ENCODE measurements at regions not wholly inside any gene's neighbourhood (a gene's known extent, or its start where the extent isn't known, plus 50 kb on each side); places are given as distances from the start of the nearest gene placed in this dataset.
"Not testable (repeated sequence)": the region's sequence is repeated elsewhere in the genome, so short reads cannot be mapped to it uniquely, and the experiment has no call there.

GRCh38 chr22:48627966-48628365 lies 1199.7 kb downstream of the BRD1 start:
- no peaks in the 10 kb centered on the region for H3K36me3 Mint-ChIP-seq
- H3K9me3 Mint-ChIP-seq, result no peaks in the 10 kb centered on the region
- H3K27ac Mint-ChIP-seq, result no peak overlapping the region
- H3K4me3 Mint-ChIP-seq, result no peak overlapping the region
- H3K4me1 Mint-ChIP-seq, result no peaks in the 10 kb centered on the region
- H3K27me3 Mint-ChIP-seq, result no peaks in the 10 kb centered on the region

GRCh38 chr22:48627203-48627602 lies 1200.5 kb downstream of the BRD1 start:
- no peak overlapping the region for H3K4me3 Mint-ChIP-seq
- no peak overlapping the region for H3K27ac Mint-ChIP-seq

GRCh38 chr22:48624401-48624800 lies 1203.3 kb downstream of the BRD1 start:
- H3K4me1 Mint-ChIP-seq, result no peaks in the 10 kb centered on the region
- H3K9me3 Mint-ChIP-seq, result no peaks in the 10 kb centered on the region
- H3K4me3 Mint-ChIP-seq, result no peak overlapping the region
- H3K36me3 Mint-ChIP-seq, result no peaks in the 10 kb centered on the region
- H3K27ac Mint-ChIP-seq, result no peak overlapping the region
- no peaks in the 10 kb centered on the region for H3K27me3 Mint-ChIP-seq

More at GRCh38 chr22:48627203-48627602, 1200.5 kb downstream of the BRD1 start:
- H3K27me3 Mint-ChIP-seq, result no peaks in the 10 kb centered on the region
- H3K9me3 Mint-ChIP-seq, result no peaks in the 10 kb centered on the region
- H3K4me1 Mint-ChIP-seq, result no peaks in the 10 kb centered on the region
- no peaks in the 10 kb centered on the region for H3K36me3 Mint-ChIP-seq

DNA sequence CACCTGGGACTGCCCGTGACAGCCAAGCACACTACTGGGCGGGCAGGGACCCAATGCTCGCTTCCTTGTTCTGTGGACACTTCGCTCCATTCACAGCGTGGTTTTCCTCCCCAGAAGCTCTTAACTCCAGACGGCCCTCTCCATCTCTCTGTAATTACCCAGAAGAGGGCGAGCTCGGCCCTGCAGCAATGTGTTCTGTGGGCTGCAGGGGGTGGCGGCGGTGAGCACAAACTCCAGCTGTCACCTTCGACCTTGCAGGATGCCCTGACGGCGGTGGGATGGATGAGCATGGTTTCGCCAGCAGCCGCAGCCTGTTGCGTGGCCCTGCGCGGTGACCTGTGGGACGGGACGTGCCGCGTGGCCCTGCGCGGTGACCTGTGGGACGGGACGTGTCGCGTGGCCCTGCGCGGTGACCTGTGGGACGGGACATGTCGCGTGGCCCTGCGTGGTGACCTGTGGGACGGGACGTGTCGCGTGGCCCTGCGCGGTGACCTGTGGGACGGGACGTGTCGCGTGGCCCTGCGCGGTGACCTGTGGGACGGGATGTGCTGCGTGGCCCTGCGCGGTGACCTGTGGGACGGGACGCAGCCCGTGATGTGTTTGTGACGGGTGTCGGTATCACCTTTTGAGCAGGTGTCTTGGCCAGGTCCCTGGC lies 1204.7 kb downstream of the BRD1 start:
- Mint-ChIP-seq H3K4me3 (no peak overlapping the region), H3K9me3 (no peaks in the 10 kb centered on the region), H3K36me3 (no peaks in the 10 kb centered on the region), H3K27ac (no peak overlapping the region), H3K27me3 (no peaks in the 10 kb centered on the region), H3K4me1 (no peaks in the 10 kb centered on the region)

- Mint-ChIP-seq H3K9me3 (no peaks in the 10 kb centered on the region), H3K27me3 (no peaks in the 10 kb centered on the region), H3K4me1 (no peaks in the 10 kb centered on the region)
These were observed 1206.6 kb downstream of the BRD1 start for GRCh38 chr22:48621085-48621484.

DNA sequence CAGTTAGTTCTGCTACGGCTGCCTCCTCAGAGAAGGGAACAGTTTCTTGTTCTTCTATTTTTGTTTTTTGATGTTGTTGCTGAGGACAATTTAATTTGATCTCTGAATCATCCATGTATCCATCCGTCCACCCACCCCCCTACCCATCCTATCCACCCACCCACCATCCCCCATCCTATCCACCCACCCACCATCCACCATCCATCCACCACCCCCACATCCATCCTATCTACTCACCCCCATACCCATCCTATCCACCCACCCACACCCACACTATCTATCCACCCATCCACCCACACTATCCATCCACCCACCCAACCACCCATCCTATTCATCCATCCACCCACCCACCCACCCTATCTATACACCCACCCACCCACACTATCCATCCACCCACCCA lies 1207.2 kb downstream of the BRD1 start:
- H3K36me3 Mint-ChIP-seq, H3K4me3 Mint-ChIP-seq, H3K9me3 Mint-ChIP-seq, H3K27me3 Mint-ChIP-seq, H3K4me1 Mint-ChIP-seq, H3K27ac Mint-ChIP-seq: not testable (repeated sequence)

More at GRCh38 chr22:48621085-48621484, 1206.6 kb downstream of the BRD1 start:
- Mint-ChIP-seq H3K27ac (no peak overlapping the region), H3K36me3 (no peaks in the 10 kb centered on the region), H3K4me3 (no peak overlapping the region)

- peaks cover 0 to 1% (median 0%) of the 10 kb centered on the region in 3 donors for H3K9me3 Mint-ChIP-seq
- no peak overlapping the region for H3K27ac Mint-ChIP-seq
- H3K27me3 Mint-ChIP-seq, result no peaks in the 10 kb centered on the region
- H3K4me1 Mint-ChIP-seq, result no peaks in the 10 kb centered on the region
- H3K4me3 Mint-ChIP-seq, result peak overlapping the region in 1 of 4 donors; percentile 3
- no peaks in the 10 kb centered on the region for H3K36me3 Mint-ChIP-seq
These were observed 1208.0 kb downstream of the BRD1 start for GRCh38 chr22:48619721-48620120.

- Mint-ChIP-seq H3K27ac (no peak overlapping the region), H3K27me3 (no peaks in the 10 kb centered on the region), H3K36me3 (no peaks in the 10 kb centered on the region), H3K4me1 (no peaks in the 10 kb centered on the region), H3K9me3 (peaks cover 0 to 1% (median 0%) of the 10 kb centered on the region in 3 donors), H3K4me3 (no peak overlapping the region)
These were observed 1209.3 kb downstream of the BRD1 start for GRCh38 chr22:48618326-48618725.

GRCh38 chr22:48616656-48617055 lies 1211.0 kb downstream of the BRD1 start:
- Mint-ChIP-seq H3K4me3 (no peak overlapping the region), H3K4me1 (no peaks in the 10 kb centered on the region), H3K27me3 (no peaks in the 10 kb centered on the region), H3K9me3 (peaks cover 0 to 1% (median 0%) of the 10 kb centered on the region in 3 donors), H3K36me3 (no peaks in the 10 kb centered on the region), H3K27ac (no peak overlapping the region)

DNA sequence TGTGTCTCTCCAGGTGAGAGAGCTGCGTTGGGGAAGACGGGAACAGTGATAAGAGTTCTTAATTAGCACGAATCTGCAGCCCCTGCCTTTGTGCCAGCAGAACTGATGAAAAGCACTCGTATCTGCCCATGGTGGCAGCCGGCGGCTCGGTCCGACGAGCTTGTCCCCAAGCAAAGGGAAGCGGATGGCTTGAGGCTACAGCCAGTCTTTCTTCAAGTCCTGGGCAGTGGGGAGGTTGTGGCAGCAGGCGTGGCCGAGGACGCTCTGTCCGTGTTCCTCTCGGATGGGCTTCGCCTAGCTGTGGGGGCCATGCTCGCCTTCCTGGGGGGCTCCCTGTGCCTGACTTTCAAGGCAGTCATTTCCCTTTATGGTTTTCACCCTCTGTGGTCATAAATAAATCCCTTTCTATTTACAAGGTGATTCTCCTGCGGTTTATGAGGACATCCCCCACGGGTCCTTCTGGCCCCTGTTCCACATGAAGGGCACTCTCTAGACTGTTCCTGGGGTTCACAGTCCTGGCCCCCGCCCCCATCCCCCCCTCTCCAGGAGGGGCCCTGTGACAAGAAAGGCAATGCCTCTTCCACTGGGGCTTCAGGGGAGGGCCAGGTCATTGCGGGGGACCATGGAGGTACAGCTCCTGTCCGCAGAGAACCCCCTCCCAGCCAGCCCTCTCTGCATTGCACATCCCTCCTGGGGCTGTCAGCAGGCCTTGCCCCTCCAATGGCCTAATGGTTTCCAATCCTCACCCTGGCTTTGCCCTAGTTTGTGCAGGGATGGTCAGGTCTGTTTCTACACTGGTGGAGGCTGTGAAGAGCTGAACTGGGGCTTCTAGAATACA lies 1212.3 kb downstream of the BRD1 start:
- peaks cover 0 to 1% (median 0%) of the 10 kb centered on the region in 3 donors for H3K9me3 Mint-ChIP-seq
- no peak overlapping the region for H3K4me3 Mint-ChIP-seq
- H3K4me1 Mint-ChIP-seq, result no peaks in the 10 kb centered on the region
- no peak overlapping the region for H3K27ac Mint-ChIP-seq
- H3K36me3 Mint-ChIP-seq, result peaks cover 2% of the 10 kb centered on the region
- no peaks in the 10 kb centered on the region for H3K27me3 Mint-ChIP-seq

GRCh38 chr22:48613566-48614200 lies 1214.0 kb downstream of the BRD1 start:
- peaks cover 2% of the 10 kb centered on the region for H3K36me3 Mint-ChIP-seq
- no peaks in the 10 kb centered on the region for H3K4me1 Mint-ChIP-seq
- H3K4me3 Mint-ChIP-seq, result no peak overlapping the region
- no peaks in the 10 kb centered on the region for H3K27me3 Mint-ChIP-seq
- H3K9me3 Mint-ChIP-seq, result peaks cover 0 to 1% (median 0%) of the 10 kb centered on the region in 3 donors
- no peak overlapping the region for H3K27ac Mint-ChIP-seq

- peaks cover 0 to 3% (median 1%) of the 10 kb centered on the region in 3 donors for H3K9me3 Mint-ChIP-seq
- H3K4me1 Mint-ChIP-seq, result no peaks in the 10 kb centered on the region
- no peaks in the 10 kb centered on the region for H3K27me3 Mint-ChIP-seq
- H3K27ac Mint-ChIP-seq, result no peak overlapping the region
- H3K36me3 Mint-ChIP-seq, result peaks cover 2% of the 10 kb centered on the region
- H3K4me3 Mint-ChIP-seq, result no peak overlapping the region
These were observed 1215.3 kb downstream of the BRD1 start for GRCh38 chr22:48612077-48612995.

DNA sequence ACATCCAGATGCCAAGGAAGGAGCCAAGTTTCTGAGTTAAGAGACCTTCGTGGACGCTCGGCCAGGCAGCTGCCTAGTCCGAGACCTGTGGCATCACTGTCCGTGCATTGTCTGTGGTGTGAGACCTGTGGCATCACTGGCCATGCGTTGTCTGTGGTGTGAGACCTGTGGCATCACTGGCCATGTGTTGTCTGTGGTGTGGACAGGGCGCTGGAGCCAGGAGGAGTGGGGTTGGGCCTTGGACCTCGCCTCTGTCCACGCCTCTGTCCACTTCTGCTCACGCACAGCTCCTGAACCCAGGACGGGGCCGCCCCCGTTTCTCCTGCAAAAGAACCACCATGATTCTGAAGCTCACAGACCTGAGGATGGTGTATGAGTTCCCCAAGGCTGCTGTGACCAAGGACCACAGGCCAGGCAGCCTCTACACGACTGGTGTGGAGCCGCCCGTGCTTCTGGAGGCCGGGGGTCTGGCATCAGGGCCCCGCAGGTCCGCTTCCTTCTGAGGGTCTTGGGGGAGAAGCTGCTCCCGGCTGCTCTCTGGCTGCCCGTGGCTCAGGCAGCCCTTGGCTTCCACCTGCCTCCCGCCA lies 1218.3 kb downstream of the BRD1 start:
- H3K4me1 Mint-ChIP-seq, result no peaks in the 10 kb centered on the region
- no peak overlapping the region for H3K4me3 Mint-ChIP-seq
- no peak overlapping the region for H3K27ac Mint-ChIP-seq

GRCh38 chr22:48607901-48608662 lies 1219.6 kb downstream of the BRD1 start:
- peaks cover 2% of the 10 kb centered on the region for H3K36me3 Mint-ChIP-seq
- no peaks in the 10 kb centered on the region for H3K27me3 Mint-ChIP-seq
- peak overlapping the region in 1 of 3 donors; percentile 25 for H3K27ac Mint-ChIP-seq
- H3K4me3 Mint-ChIP-seq, result no peak overlapping the region
- H3K4me1 Mint-ChIP-seq, result no peaks in the 10 kb centered on the region
- H3K9me3 Mint-ChIP-seq, result peaks cover 6 to 9% (median 6%) of the 10 kb centered on the region in 3 donors

More for the DNA sequence above, 1218.3 kb downstream of the BRD1 start:
- H3K9me3 Mint-ChIP-seq, result peaks cover 6 to 9% (median 6%) of the 10 kb centered on the region in 3 donors
- H3K27me3 Mint-ChIP-seq, result no peaks in the 10 kb centered on the region
- peaks cover 2% of the 10 kb centered on the region for H3K36me3 Mint-ChIP-seq
